Astrocyte (in vitro differentiated cells and primary cell): ENCODE measurements at regions not wholly inside any gene's neighbourhood (a gene's known extent, or its start where the extent isn't known, plus 50 kb on each side); places are given as distances from the start of the nearest gene placed in this dataset.

Experiments used
- DNase-seq: peaks from one replicate; pipeline ENCODE4 v3.0.0-alpha.2; 2010; ENCODE audit warnings: low read depth
- FAIRE-seq: peaks from 2 replicates; lab custom pipeline; 2011; peaks lifted over from hg19 to GRCh38; lab: Jason Lieb, UNC
- H2AFZ ChIP-seq: 2 replicates; pipeline ENCODE4 v1.6.0; 2012; ENCODE audit warnings: low read depth, low read length, inconsistent platforms
- H3K27ac ChIP-seq: 2 replicates; pipeline ENCODE4 v1.5.1; 2011; ENCODE audit warnings: low read depth, low read length, inconsistent platforms
- H3K27me3 ChIP-seq: 2 replicates; pipeline ENCODE4 v1.6.0; 2011; ENCODE audit warnings: low read length, inconsistent platforms; ENCODE audit not compliant: insufficient read depth
- H3K36me3 ChIP-seq: 2 replicates; pipeline ENCODE4 v1.5.1; 2011; ENCODE audit warnings: low read length, inconsistent platforms; ENCODE audit not compliant: insufficient read depth
- H3K4me1 ChIP-seq: 2 replicates; pipeline ENCODE4 v1.5.1; 2011; ENCODE audit warnings: low read length, inconsistent platforms; ENCODE audit not compliant: insufficient read depth
- H3K4me2 ChIP-seq: 2 replicates; pipeline ENCODE4 v1.6.0; 2012; ENCODE audit warnings: low read length, inconsistent platforms
- H3K4me3 ChIP-seq: 2 replicates; pipeline ENCODE4 v1.5.1; 2011; ENCODE audit warnings: low read depth, mild to moderate bottlenecking, low read length, inconsistent platforms; ENCODE audit not compliant: insufficient read depth
- H3K79me2 ChIP-seq: 2 replicates; pipeline ENCODE4 v1.6.0; 2012; ENCODE audit warnings: mild to moderate bottlenecking, low read length, inconsistent platforms; ENCODE audit not compliant: insufficient read depth
- H3K9ac ChIP-seq: 2 replicates; pipeline ENCODE4 v1.6.0; 2012; ENCODE audit warnings: mild to moderate bottlenecking, low read length, inconsistent platforms
- H3K9me3 ChIP-seq: 2 replicates; pipeline ENCODE4 v1.5.1; 2012; ENCODE audit warnings: low read depth, mild to moderate bottlenecking, low read length, inconsistent platforms; ENCODE audit not compliant: insufficient read depth
- H4K20me1 ChIP-seq: 2 replicates; pipeline ENCODE4 v1.6.0; 2012; ENCODE audit warnings: low read length, inconsistent platforms; ENCODE audit not compliant: insufficient read depth
- H3K27ac Mint-ChIP-seq: one replicate; pipeline ENCODE4 v1.8.0; 2021; ENCODE audit warnings: mild to moderate bottlenecking, mixed read lengths; ENCODE audit not compliant: unreplicated experiment
- H3K27me3 Mint-ChIP-seq: one replicate; pipeline ENCODE4 v1.8.0; 2021; ENCODE audit warnings: low read depth, mixed read lengths; ENCODE audit not compliant: unreplicated experiment
- H3K36me3 Mint-ChIP-seq: one replicate; pipeline ENCODE4 v1.8.0; 2021; ENCODE audit warnings: low read depth, mixed read lengths; ENCODE audit not compliant: unreplicated experiment
- H3K4me1 Mint-ChIP-seq: one replicate; pipeline ENCODE4 v1.8.0; 2021; ENCODE audit warnings: low read depth, mixed read lengths; ENCODE audit not compliant: unreplicated experiment
- H3K4me3 Mint-ChIP-seq: one replicate; pipeline ENCODE4 v1.8.0; 2021; ENCODE audit warnings: mild to moderate bottlenecking, moderate library complexity, mixed read lengths; ENCODE audit not compliant: unreplicated experiment
- H3K9me3 Mint-ChIP-seq: one replicate; pipeline ENCODE4 v1.8.0; 2021; ENCODE audit warnings: mild to moderate bottlenecking, mixed read lengths; ENCODE audit not compliant: unreplicated experiment
- EZH2 ChIP-seq: IDR thresholded peaks from 2 replicates; pipeline ENCODE4 v1.6.1; 2012; ENCODE audit warnings: mild to moderate bottlenecking, low read length, inconsistent platforms; ENCODE audit not compliant: insufficient read depth
- TF ChIP-seq, protein P1 (sequence below): IDR thresholded peaks from 2 replicates; pipeline ENCODE4 v1.5.1; 2011; ENCODE audit warnings: low read depth, mild to moderate bottlenecking, inconsistent platforms, low read length, moderate library complexity; ENCODE audit not compliant: insufficient read depth

- no peak overlapping the region for H3K9ac ChIP-seq
- H3K79me2 ChIP-seq, result no peaks in the 10 kb centered on the region
- no peaks in the 10 kb centered on the region for H3K27me3 ChIP-seq
- H3K36me3 Mint-ChIP-seq, result no peaks in the 10 kb centered on the region
- H3K36me3 ChIP-seq, result no peaks in the 10 kb centered on the region
- no peak for TF ChIP-seq EZH2
- TF ChIP-seq, protein P1, sequence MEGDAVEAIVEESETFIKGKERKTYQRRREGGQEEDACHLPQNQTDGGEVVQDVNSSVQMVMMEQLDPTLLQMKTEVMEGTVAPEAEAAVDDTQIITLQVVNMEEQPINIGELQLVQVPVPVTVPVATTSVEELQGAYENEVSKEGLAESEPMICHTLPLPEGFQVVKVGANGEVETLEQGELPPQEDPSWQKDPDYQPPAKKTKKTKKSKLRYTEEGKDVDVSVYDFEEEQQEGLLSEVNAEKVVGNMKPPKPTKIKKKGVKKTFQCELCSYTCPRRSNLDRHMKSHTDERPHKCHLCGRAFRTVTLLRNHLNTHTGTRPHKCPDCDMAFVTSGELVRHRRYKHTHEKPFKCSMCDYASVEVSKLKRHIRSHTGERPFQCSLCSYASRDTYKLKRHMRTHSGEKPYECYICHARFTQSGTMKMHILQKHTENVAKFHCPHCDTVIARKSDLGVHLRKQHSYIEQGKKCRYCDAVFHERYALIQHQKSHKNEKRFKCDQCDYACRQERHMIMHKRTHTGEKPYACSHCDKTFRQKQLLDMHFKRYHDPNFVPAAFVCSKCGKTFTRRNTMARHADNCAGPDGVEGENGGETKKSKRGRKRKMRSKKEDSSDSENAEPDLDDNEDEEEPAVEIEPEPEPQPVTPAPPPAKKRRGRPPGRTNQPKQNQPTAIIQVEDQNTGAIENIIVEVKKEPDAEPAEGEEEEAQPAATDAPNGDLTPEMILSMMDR, result no peak
- H3K4me3 Mint-ChIP-seq, result no peak overlapping the region
- peaks cover 19% of the 10 kb centered on the region for H3K4me1 Mint-ChIP-seq
- H2AFZ ChIP-seq, result no peak overlapping the region
- H3K27ac ChIP-seq, result no peak overlapping the region
- peaks cover 3% of the 10 kb centered on the region for H3K9me3 Mint-ChIP-seq
- H3K4me3 ChIP-seq, result no peak overlapping the region
- FAIRE-seq, result no peak
- no peak overlapping the region for H3K27ac Mint-ChIP-seq
- H4K20me1 ChIP-seq, result no peaks in the 10 kb centered on the region
- H3K9me3 ChIP-seq, result no peaks in the 10 kb centered on the region
- no peak for DNase-seq
- no peak overlapping the region for H3K4me2 ChIP-seq
- no peaks in the 10 kb centered on the region for H3K27me3 Mint-ChIP-seq
- peaks cover 13% of the 10 kb centered on the region for H3K4me1 ChIP-seq
These were observed 117.2 kb downstream of the GASK1B start for GRCh38 chr4:158055668-158056067.

DNA sequence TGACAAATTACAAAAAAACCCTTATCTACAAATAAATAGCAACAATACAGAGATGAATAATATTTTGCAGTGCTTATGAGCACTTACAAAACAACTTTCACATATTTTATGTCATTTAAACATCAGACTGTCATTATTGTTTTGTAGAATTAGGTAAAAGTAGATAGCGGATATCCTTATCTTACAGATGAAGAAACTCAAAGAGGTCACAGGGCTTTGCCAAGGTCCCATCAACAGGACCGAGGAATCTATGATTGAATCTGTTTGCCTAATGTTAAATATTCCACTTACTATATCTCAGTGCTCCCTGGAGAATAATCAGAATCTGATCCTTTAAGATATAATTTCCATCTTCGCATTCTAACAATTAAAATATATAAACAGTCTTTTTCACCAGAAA is 119.0 kb downstream of the GASK1B start:
- Histone ChIP-seq H3K9me3 (no peaks in the 10 kb centered on the region), H3K27ac (no peak overlapping the region), H3K79me2 (no peaks in the 10 kb centered on the region), H3K4me3 (no peak overlapping the region), H3K4me2 (no peak overlapping the region), H3K9ac (no peak overlapping the region), H4K20me1 (no peaks in the 10 kb centered on the region), H3K27me3 (no peaks in the 10 kb centered on the region), H3K36me3 (no peaks in the 10 kb centered on the region), H3K4me1 (peaks cover 13% of the 10 kb centered on the region), H2AFZ (no peak overlapping the region)
- Mint-ChIP-seq H3K27me3 (no peaks in the 10 kb centered on the region), H3K27ac (no peak overlapping the region), H3K4me3 (no peak overlapping the region), H3K4me1 (peaks cover 19% of the 10 kb centered on the region), H3K9me3 (peaks cover 3% of the 10 kb centered on the region), H3K36me3 (no peaks in the 10 kb centered on the region)
- FAIRE-seq (no peak), DNase-seq (no peak)
- TF ChIP-seq EZH2, result no peak
- TF ChIP-seq, protein P1, result no peak

DNA sequence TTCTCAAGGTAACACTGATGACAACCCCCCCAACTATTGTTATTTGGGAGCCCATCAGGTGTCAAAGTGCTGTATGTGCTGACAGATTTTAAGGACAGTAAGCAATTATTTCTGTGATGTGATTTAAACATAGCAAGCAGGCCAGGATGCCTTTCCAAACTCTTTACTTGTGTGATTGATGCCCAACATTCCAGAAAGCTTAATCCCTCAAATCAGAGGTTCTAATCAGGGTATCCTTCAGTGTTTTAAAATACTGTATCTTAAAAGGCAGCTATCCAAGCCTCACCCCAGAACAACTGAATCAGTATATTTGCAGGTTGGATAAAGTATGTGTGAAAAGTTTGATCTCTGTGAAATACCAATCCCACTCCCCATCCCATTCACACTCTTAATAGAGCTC is 119.7 kb downstream of the GASK1B start:
- H3K36me3 Mint-ChIP-seq, result no peaks in the 10 kb centered on the region
- no peak overlapping the region for H3K4me3 Mint-ChIP-seq
- H3K27me3 Mint-ChIP-seq, result no peaks in the 10 kb centered on the region
- no peaks in the 10 kb centered on the region for H3K36me3 ChIP-seq
- H3K27ac Mint-ChIP-seq, result no peak overlapping the region
- no peak overlapping the region for H3K4me2 ChIP-seq
- H3K4me1 Mint-ChIP-seq, result peaks cover 19% of the 10 kb centered on the region
- no peak for TF ChIP-seq EZH2
- TF ChIP-seq, protein P1, result no peak
- FAIRE-seq (no peak), DNase-seq (peak; percentile 65)
- no peak overlapping the region for H3K4me3 ChIP-seq
- H3K79me2 ChIP-seq, result no peaks in the 10 kb centered on the region
- no peak overlapping the region for H3K27ac ChIP-seq
- H4K20me1 ChIP-seq, result no peaks in the 10 kb centered on the region
- no peak overlapping the region for H2AFZ ChIP-seq
- no peaks in the 10 kb centered on the region for H3K9me3 ChIP-seq
- peaks cover 3% of the 10 kb centered on the region for H3K9me3 Mint-ChIP-seq
- peaks cover 13% of the 10 kb centered on the region for H3K4me1 ChIP-seq
- no peaks in the 10 kb centered on the region for H3K27me3 ChIP-seq
- H3K9ac ChIP-seq, result no peak overlapping the region
